ENCODE measurements at regions not wholly inside any gene's neighbourhood (a gene's known extent, or its start where the extent isn't known, plus 50 kb on each side); places are given as distances from the start of the nearest gene placed in this dataset.

DNA sequence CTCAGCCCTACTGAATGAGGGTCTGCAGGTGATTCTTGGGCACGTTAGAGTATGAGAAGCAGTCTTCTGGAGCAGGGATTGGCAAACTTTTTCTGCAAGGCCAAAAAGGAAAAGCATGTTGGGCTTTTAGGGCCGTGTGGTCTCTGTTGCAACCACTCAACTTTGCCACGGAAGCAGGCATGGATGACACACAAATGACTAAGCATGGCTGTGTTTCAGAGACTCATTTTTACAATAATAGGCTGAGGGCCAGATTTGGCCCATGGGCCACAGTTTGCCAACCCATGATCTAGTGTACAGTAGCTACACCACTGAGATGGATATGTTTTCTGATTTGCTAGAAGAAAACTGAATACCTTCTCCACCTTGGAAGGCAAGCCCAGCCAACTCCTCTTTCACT, 66.1 kb upstream of the PRICKLE2 start:
- no peak for DNase-seq
- no peaks in the 10 kb centered on the region for H3K27me3 ChIP-seq
- intact Hi-C loops (cut with DNase I) = no loop called here
- no peaks in the 10 kb centered on the region for H3K36me3 ChIP-seq
- no peak overlapping the region for H3K4me3 ChIP-seq
- H3K27ac ChIP-seq = peak overlapping the region; percentile 8
- H3K4me1 ChIP-seq = peaks cover 5% of the 10 kb centered on the region
- ATAC-seq = no peak
- TF ChIP-seq, protein P1, sequence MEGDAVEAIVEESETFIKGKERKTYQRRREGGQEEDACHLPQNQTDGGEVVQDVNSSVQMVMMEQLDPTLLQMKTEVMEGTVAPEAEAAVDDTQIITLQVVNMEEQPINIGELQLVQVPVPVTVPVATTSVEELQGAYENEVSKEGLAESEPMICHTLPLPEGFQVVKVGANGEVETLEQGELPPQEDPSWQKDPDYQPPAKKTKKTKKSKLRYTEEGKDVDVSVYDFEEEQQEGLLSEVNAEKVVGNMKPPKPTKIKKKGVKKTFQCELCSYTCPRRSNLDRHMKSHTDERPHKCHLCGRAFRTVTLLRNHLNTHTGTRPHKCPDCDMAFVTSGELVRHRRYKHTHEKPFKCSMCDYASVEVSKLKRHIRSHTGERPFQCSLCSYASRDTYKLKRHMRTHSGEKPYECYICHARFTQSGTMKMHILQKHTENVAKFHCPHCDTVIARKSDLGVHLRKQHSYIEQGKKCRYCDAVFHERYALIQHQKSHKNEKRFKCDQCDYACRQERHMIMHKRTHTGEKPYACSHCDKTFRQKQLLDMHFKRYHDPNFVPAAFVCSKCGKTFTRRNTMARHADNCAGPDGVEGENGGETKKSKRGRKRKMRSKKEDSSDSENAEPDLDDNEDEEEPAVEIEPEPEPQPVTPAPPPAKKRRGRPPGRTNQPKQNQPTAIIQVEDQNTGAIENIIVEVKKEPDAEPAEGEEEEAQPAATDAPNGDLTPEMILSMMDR (IDR thresholded peaks at IDR 0.05) = no peak
- no peaks in the 10 kb centered on the region for H3K9me3 ChIP-seq

DNA sequence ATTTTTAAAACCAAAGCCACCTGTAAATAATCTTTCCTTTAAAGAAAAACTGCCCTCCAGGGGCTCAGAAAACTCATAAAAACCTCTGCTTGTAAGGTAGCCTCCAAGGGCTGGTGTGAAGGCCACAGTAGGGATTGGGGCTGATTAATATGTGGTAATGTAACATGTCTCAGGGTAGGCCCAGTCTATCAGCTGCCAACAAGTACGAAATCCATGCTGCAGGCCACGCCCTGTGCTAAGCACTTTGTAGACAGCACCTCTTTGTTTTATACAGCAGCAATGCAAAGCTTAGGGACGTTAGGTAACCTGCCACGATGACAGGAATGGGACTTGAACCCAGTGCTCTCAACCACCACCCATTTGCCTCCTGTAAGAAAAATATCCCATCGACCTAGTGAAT, 65.6 kb upstream of the PRICKLE2 start:
- ATAC-seq = peak; percentile 54
- H3K27ac ChIP-seq = peak overlapping the region; percentile 8
- intact Hi-C loops (cut with DNase I) = no loop called here

GRCh38 chr3:64290161-64290560, 64.9 kb upstream of the PRICKLE2 start:
- H3K4me1 ChIP-seq = peaks cover 5% of the 10 kb centered on the region
- H3K4me3 ChIP-seq = no peak overlapping the region
- H3K36me3 ChIP-seq = no peaks in the 10 kb centered on the region
- no peak overlapping the region for H3K27ac ChIP-seq
- TF ChIP-seq, protein P1 (IDR thresholded peaks at IDR 0.05) = no peak
- DNase-seq (no peak), ATAC-seq (no peak)
- H3K9me3 ChIP-seq = no peaks in the 10 kb centered on the region
- no peaks in the 10 kb centered on the region for H3K27me3 ChIP-seq
- intact Hi-C loops (cut with DNase I) = no loop called here

More for the DNA sequence above, 65.6 kb upstream of the PRICKLE2 start:
- H3K9me3 ChIP-seq = no peaks in the 10 kb centered on the region
- H3K36me3 ChIP-seq = no peaks in the 10 kb centered on the region
- peaks cover 5% of the 10 kb centered on the region for H3K4me1 ChIP-seq
- DNase-seq = no peak
- no peaks in the 10 kb centered on the region for H3K27me3 ChIP-seq
- TF ChIP-seq, protein P1 (IDR thresholded peaks at IDR 0.05) = no peak
- H3K4me3 ChIP-seq = no peak overlapping the region

DNA sequence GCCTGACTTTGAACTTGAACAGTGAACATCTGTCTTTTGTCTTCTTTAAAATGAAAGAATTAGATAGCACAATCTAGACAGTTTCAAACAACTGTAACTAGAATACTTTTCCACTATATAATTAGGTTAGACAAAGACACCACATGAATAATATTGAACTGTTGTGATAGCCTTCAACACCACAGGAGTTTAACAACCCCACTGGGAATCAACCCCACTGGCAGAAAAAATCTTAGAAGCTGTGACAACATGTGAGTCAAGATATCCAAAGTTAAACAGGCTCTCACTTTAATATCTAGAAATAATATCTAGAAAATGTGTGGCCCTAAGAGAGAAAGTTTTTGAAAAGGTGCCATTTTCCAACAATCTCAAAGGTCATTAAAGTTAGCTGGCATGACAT, 64.4 kb upstream of the PRICKLE2 start:
- no peak overlapping the region for H3K27ac ChIP-seq
- DNase-seq (no peak), ATAC-seq (no peak)
- no peaks in the 10 kb centered on the region for H3K36me3 ChIP-seq
- H3K27me3 ChIP-seq = no peaks in the 10 kb centered on the region
- no peak overlapping the region for H3K4me3 ChIP-seq
- TF ChIP-seq, protein P1 (IDR thresholded peaks at IDR 0.05) = no peak
- intact Hi-C loops (cut with DNase I) = no loop called here
- no peaks in the 10 kb centered on the region for H3K9me3 ChIP-seq
- H3K4me1 ChIP-seq = peaks cover 5% of the 10 kb centered on the region

- no peak for ATAC-seq
- Histone ChIP-seq H3K9me3 (no peaks in the 10 kb centered on the region), H3K27ac (no peak overlapping the region), H3K27me3 (no peaks in the 10 kb centered on the region), H3K36me3 (no peaks in the 10 kb centered on the region), H3K4me1 (no peaks in the 10 kb centered on the region), H3K4me3 (no peak overlapping the region)
- TF ChIP-seq, protein P1 (IDR thresholded peaks at IDR 0.05) = no peak
- intact Hi-C loops (cut with DNase I) = no loop called here
- DNase-seq = no peak
These were observed 53.4 kb upstream of the PRICKLE2 start for GRCh38 chr3:64278625-64279024.

DNA sequence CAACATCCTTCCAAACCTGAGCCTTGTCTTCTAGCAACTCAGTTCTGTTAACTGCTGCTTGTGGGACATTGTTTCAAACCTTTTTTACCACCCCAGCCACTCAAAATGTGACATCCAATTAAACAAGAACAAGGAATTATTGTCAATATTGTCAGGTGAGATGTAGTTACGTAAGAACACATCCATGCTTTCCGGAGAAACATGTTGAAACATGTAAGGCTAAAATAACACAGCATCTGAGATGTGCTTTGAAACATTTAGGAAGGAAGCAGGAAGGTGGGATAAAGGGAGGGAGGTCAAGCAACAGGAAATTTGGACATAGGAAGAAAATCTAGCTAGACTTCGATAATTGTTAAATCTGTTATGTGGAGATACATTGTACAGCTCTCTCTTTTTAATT, 50.9 kb upstream of the PRICKLE2 start:
- intact Hi-C loops (cut with DNase I) = no loop called here

More for the DNA sequence above, 50.9 kb upstream of the PRICKLE2 start:
- Histone ChIP-seq H3K4me3 (no peak overlapping the region), H3K4me1 (no peaks in the 10 kb centered on the region), H3K36me3 (no peaks in the 10 kb centered on the region), H3K27ac (no peak overlapping the region), H3K9me3 (no peaks in the 10 kb centered on the region), H3K27me3 (no peaks in the 10 kb centered on the region)
- DNase-seq (no peak), ATAC-seq (no peak)
- TF ChIP-seq, protein P1 (IDR thresholded peaks at IDR 0.05) = no peak
